ENCODE measurements at regions not wholly inside any gene's neighbourhood (a gene's known extent, or its start where the extent isn't known, plus 50 kb on each side); places are given as distances from the start of the nearest gene placed in this dataset.
A peak's percentile ranks its signal among the peaks of the same experiment; 100 is the strongest.

DNA sequence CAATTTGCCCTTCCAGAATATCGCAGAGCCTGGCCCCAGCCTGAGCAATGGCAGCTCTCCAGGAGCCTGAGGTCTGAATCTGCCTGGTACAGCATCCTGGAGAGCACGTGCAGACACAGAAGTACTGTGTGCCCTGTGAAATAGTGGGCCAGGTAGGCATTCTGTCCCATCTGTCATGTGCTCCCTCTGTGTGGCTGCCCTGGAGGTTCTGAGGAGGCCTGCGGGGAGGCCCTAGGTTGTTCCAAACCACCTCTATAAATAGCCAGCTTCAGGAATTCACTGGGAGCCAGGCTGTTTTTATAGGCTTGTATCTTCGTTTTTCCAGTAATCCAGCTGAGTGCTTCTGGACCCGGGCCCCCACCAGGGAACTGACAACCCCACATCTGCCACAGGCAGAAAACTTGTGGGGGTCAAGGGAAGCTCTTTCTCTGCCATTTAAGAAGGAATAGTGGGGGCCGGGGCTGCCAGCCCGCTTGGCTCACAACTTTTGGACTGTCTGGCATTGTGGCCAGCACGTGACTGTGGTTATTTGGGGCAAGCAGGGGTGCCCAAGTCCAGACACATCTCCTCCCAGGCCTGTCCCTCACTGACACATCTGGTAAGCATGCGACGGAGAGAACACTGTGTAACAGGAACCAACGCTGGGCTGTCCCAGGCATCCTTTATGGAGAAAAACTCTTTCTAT is 356.3 kb upstream of the TNRC6C start:
- DNase-seq = peak; percentile 68 to 80
- Histone ChIP-seq H3K36me3 (no peaks in the 10 kb centered on the region), H3K4me1 (peaks cover 18 to 36% (median 31%) of the 10 kb centered on the region in 9 donors), H3K9me3 (no peaks in the 10 kb centered on the region), H3K27ac (peak overlapping the region; percentile 83 to 97 (median 90)), H3K27me3 (no peaks in the 10 kb centered on the region), H3K4me3 (no peak overlapping the region)
- TF ChIP-seq, protein P1, sequence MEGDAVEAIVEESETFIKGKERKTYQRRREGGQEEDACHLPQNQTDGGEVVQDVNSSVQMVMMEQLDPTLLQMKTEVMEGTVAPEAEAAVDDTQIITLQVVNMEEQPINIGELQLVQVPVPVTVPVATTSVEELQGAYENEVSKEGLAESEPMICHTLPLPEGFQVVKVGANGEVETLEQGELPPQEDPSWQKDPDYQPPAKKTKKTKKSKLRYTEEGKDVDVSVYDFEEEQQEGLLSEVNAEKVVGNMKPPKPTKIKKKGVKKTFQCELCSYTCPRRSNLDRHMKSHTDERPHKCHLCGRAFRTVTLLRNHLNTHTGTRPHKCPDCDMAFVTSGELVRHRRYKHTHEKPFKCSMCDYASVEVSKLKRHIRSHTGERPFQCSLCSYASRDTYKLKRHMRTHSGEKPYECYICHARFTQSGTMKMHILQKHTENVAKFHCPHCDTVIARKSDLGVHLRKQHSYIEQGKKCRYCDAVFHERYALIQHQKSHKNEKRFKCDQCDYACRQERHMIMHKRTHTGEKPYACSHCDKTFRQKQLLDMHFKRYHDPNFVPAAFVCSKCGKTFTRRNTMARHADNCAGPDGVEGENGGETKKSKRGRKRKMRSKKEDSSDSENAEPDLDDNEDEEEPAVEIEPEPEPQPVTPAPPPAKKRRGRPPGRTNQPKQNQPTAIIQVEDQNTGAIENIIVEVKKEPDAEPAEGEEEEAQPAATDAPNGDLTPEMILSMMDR (IDR thresholded peaks at IDR 0.05) = no peak
- WGBS, 2 donors = 26 to 33% methylated on average over 11 of the region's 11 CpGs
- intact Hi-C loops (cut with DNase I) = loop anchor here in 5 of 10 donors (2.0 to 5.0 kb wide), 4 partner anchors 75 to 135 kb away; no protein-coding TSS in a partner anchor
- peak; percentile 91 to 96 (median 94) for ATAC-seq

DNA sequence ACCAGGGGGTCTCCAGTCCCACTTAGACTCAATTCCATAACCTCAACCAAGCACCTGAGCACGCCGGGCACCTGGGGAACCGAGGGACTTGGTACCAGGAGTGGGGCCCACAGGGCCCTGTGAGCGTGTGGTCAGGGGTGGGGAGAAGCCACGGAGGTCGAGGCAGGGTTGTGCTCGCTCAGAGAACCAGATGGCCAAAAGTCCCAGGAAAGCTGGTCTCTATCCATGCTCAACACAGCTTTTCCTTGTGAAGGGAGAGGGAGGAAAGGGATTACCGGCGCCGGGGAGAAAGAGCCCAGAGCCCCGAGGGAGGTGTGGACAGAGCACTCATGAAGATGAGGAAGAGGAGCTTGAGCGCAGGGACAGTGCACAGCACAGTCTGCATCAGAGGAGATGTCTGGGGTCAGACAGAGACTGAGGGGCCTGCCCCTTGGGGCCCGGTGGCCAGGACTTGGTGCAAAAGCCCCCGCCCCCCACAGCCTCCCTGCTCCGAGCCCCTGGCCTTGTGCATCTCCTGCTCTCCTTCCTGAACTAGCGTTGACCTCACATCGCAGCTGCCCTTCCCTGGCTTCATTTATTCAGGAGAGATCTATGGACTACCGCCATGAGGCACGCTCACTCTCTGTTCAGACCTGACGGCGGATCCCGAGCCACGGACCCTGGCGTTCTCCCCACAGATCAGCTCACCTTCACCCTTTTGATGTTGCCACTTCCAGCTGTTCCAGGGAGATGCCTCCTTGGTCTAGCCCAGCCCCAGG is 355.4 kb upstream of the TNRC6C start:
- intact Hi-C loops (cut with DNase I) = loop anchor here in 5 of 10 donors (2.0 to 5.0 kb wide), 4 partner anchors 74 to 134 kb away; no protein-coding TSS in a partner anchor
- peak in 1 of 2 donors; percentile 19 for DNase-seq
- TF ChIP-seq, protein P1 (IDR thresholded peaks at IDR 0.05) = no peak
- Histone ChIP-seq H3K27ac (peak overlapping the region; percentile 83 to 97 (median 90)), H3K9me3 (no peaks in the 10 kb centered on the region), H3K4me1 (peaks cover 18 to 36% (median 31%) of the 10 kb centered on the region in 9 donors), H3K27me3 (no peaks in the 10 kb centered on the region), H3K4me3 (no peak overlapping the region), H3K36me3 (no peaks in the 10 kb centered on the region)
- 71 to 79% methylated on average over 24 of the region's 24 CpGs for WGBS, 2 donors
- ATAC-seq = peak in 4 of 8 donors; percentile 2 to 19 (median 8)

DNA sequence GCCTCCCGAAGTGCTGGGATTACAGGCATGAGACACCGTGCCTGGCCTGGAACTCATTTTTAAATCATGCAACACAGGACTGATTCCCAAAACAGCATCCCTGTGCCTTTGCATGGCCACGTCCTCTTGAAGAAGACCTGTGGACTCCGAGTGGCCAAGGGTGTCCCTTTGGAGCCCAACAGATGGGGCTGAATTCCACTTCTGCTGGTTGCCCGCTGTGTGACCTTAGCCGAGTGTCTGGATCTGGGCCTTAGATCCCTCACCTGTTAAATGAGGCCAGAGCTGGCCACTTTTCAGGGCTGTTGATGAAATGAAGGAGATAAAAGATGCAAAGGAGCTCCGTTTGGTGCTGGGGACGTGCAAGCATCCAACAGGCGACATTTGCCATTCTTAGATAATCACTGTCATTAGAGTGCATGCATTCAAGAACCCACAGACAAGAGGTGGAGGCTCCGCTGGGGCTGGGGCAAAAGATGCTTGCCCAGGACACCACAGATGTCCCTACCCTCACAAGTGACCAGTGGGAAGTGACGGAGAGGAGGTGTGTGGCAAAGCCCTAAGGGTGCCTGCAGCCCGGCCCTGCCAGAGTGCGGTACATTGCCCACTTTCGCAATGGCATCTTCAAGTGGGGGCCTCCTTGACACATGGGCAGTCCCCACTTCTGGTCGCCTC is 354.1 kb upstream of the TNRC6C start:
- H3K36me3 ChIP-seq = no peaks in the 10 kb centered on the region
- TF ChIP-seq, protein P1 (IDR thresholded peaks at IDR 0.05) = no peak
- H3K4me1 ChIP-seq = peaks cover 18 to 36% (median 31%) of the 10 kb centered on the region in 9 donors
- no peak for ATAC-seq
- no peak overlapping the region for H3K4me3 ChIP-seq
- intact Hi-C loops (cut with DNase I) = loop anchor here in 4 of 10 donors (5.0 kb wide), 3 partner anchors 73 to 133 kb away; no protein-coding TSS in a partner anchor
- H3K9me3 ChIP-seq = no peaks in the 10 kb centered on the region
- H3K27me3 ChIP-seq = no peaks in the 10 kb centered on the region
- H3K27ac ChIP-seq = peak overlapping the region in 1 of 10 donors; percentile 88
- WGBS, 2 donors = 93 to 95% methylated on average over 15 of the region's 15 CpGs
- DNase-seq = no peak

DNA sequence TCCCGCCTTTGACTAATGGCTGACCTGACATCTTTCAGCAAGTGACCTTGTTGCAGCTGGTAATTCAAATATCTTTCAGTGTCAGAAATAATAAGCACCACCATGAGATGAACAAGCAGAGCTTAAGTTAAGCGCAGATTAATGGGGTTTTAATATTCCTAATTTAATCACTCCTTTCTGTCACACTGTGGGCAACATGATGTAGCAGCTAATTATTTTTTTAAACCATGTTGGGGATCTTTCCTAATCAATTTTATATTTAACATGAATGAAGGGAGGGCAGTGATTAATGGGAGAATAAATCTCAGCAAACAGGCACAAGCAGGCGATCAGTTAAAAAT is 353.6 kb upstream of the TNRC6C start:
- ATAC-seq (no peak), DNase-seq (no peak)
- H3K9me3 ChIP-seq = no peaks in the 10 kb centered on the region
- no peaks in the 10 kb centered on the region for H3K36me3 ChIP-seq
- H3K4me3 ChIP-seq = no peak overlapping the region
- H3K4me1 ChIP-seq = peaks cover 18 to 36% (median 31%) of the 10 kb centered on the region in 9 donors
- H3K27ac ChIP-seq = no peak overlapping the region
- no peaks in the 10 kb centered on the region for H3K27me3 ChIP-seq
- intact Hi-C loops (cut with DNase I) = loop anchor here in 5 of 10 donors (5.0 kb wide), 4 partner anchors 72 to 477 kb away; no protein-coding TSS in a partner anchor
- TF ChIP-seq, protein P1 (IDR thresholded peaks at IDR 0.05) = no peak
- 94 to 97% methylated on average over 3 of the region's 3 CpGs for WGBS, 2 donors
